ENCODE measurements at regions not wholly inside any gene's neighbourhood (a gene's known extent, or its start where the extent isn't known, plus 50 kb on each side); places are given as distances from the start of the nearest gene placed in this dataset.
"Not testable (repeated sequence)": the region's sequence is repeated elsewhere in the genome, so short reads cannot be mapped to it uniquely, and the experiment has no call there.

DNA sequence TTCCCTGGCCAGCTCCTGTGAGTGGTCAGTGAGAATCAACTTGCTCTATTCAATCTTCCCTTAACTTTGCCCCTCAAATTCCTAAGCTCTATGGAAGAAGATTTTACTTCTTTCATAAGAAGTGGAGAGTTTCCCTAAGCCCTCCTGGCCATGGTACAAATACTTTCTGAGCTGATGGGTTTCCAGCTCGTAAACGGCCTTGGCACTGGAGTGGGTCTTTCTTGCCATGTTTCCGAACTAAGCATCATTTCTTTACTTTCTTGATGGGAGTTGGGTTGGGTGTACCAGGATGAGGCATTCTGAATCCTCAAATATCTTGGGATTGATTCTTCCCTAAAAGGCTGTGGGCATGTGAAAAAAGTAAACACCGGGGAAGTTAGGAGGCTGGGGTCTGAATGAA lies 72.5 kb downstream of the ACKR3 start:
- Histone ChIP-seq H3K9me3 (ENCODE audit: control insufficient read depth in 1 of 2, low read length in 2 of 2) (peaks cover 0 to 6% of the 10 kb centered on the region in 2 donors), H3K27me3 (ENCODE audit: low read depth, low read length) (no peaks in the 10 kb centered on the region), H3K4me3 (ENCODE audit: low read depth in 1 of 2, low read length in 2 of 2) (no peak overlapping the region), H3K36me3 (ENCODE audit: control insufficient read depth in 1 of 2, insufficient read depth in 2 of 2, low read length in 2 of 2) (peaks cover 0 to 4% of the 10 kb centered on the region in 2 donors), H3K27ac (ENCODE audit: low read length) (peak overlapping the region; percentile 47), H3K4me1 (ENCODE audit: control insufficient read depth in 1 of 2, insufficient read depth in 2 of 2, low read length in 2 of 2) (no peaks in the 10 kb centered on the region)

DNA sequence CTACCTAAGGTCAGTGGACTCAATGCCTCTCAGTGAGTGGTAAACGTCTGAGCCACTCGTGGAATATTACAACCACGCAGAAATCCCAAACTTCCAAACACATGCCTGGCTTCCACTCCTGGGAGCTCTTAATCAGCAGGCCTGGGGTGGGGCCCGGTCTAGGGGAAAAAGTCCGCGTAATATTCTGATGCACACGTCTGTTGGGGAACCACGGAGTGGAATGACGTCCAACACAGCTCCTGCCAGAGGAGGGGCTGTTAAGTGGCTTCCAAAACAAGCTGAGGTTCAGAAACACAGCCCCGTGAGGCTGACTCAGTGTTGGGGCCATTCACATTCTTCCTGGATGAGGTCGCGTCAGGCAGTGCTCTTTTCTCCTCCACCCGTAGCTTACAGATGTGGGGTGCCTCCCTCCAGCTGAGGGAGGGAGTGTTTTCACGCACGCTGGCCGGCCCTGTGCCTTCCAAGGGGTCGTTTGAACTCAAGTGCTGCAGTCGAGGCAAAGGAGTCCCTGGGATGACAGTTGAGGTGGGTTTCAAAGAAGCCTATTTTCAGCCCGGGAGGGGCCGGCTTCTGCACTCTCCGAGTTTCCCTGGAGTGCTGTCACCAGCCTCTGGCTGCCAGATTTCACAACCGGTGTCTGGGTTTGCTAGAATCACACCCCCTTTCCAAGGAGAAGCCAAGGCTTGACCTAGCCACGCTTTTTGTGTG lies 73.1 kb downstream of the ACKR3 start:
- Histone ChIP-seq H3K4me3 (ENCODE audit: low read depth in 1 of 2, low read length in 2 of 2) (no peak overlapping the region), H3K27me3 (ENCODE audit: low read depth, low read length) (no peaks in the 10 kb centered on the region), H3K27ac (ENCODE audit: low read length) (peak overlapping the region; percentile 63), H3K36me3 (ENCODE audit: control insufficient read depth in 1 of 2, insufficient read depth in 2 of 2, low read length in 2 of 2) (peaks cover 0 to 4% of the 10 kb centered on the region in 2 donors), H3K4me1 (ENCODE audit: control insufficient read depth in 1 of 2, insufficient read depth in 2 of 2, low read length in 2 of 2) (no peaks in the 10 kb centered on the region), H3K9me3 (ENCODE audit: control insufficient read depth in 1 of 2, low read length in 2 of 2) (peaks cover 0 to 6% of the 10 kb centered on the region in 2 donors)

DNA sequence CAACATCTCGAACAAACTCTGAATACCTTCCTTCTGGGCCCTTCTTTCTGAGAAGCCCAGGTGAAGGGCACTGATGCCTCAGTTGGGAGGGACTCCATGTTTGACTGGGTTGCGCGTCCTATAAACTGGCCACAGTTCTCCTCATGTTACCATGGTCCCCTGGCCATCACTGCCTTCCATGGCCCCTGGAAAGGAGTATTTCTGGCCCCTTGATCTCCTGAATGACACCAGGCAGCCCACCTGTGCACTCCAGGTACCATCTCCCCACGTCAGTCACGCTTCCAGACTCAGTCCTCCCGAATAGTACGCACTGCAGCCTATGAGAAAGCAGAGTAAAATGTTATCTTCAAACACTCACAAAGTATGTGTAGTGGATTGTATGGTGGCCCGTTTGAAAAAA lies 73.9 kb downstream of the ACKR3 start:
- peaks cover 0 to 6% of the 10 kb centered on the region in 2 donors for H3K9me3 ChIP-seq (ENCODE audit: control insufficient read depth in 1 of 2, low read length in 2 of 2)
- no peaks in the 10 kb centered on the region for H3K4me1 ChIP-seq (ENCODE audit: control insufficient read depth in 1 of 2, insufficient read depth in 2 of 2, low read length in 2 of 2)
- no peak overlapping the region for H3K4me3 ChIP-seq (ENCODE audit: low read depth in 1 of 2, low read length in 2 of 2)
- H3K27me3 ChIP-seq (ENCODE audit: low read depth, low read length) = no peaks in the 10 kb centered on the region
- H3K36me3 ChIP-seq (ENCODE audit: control insufficient read depth in 1 of 2, insufficient read depth in 2 of 2, low read length in 2 of 2) = peaks cover 0 to 4% of the 10 kb centered on the region in 2 donors
- H3K27ac ChIP-seq (ENCODE audit: low read length) = peak overlapping the region; percentile 63

DNA sequence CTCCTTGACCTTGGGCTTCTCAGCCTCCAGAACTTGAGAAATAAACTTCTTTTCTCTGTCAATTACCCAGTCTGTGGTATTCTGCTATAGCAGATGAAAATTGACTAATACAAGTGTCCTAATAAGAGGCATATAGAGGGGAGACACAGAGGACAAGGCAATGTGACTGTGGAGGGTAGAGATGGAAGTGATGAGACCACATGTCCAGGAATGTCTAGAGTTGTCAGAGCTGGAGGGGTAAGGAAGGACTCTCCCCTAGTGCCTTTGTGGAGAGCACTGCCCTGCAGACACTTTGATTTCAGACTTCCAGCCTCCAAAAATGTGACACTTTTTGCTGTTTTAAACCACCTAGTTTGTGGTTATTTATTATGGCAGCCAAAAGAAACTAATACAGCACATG lies 74.4 kb downstream of the ACKR3 start:
- Histone ChIP-seq H3K27me3 (ENCODE audit: low read depth, low read length) (no peaks in the 10 kb centered on the region), H3K27ac (ENCODE audit: low read length) (no peak overlapping the region), H3K4me1 (ENCODE audit: control insufficient read depth in 1 of 2, insufficient read depth in 2 of 2, low read length in 2 of 2) (no peaks in the 10 kb centered on the region), H3K36me3 (ENCODE audit: control insufficient read depth in 1 of 2, insufficient read depth in 2 of 2, low read length in 2 of 2) (peaks cover 0 to 4% of the 10 kb centered on the region in 2 donors), H3K9me3 (ENCODE audit: control insufficient read depth in 1 of 2, low read length in 2 of 2) (peaks cover 0 to 6% of the 10 kb centered on the region in 2 donors), H3K4me3 (ENCODE audit: low read depth in 1 of 2, low read length in 2 of 2) (no peak overlapping the region)

DNA sequence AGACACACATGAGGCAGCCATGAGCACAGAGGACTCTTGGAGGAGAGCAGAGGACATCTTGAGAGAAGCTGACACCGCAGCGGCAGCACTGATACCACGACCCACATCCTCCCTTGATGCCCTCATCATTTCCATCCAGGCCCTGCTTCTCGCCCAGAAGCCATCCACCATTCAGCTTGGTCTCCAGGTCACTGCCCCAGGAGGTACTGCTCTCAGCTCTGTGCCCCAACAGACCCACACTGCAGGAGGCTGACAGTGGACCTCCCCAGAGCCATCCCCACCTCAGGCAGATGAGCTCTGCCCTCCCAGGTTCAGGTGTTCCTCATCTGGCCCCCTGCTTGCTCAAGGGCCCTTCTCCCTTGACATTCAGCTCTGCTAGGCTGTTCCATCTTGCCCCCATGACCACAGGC lies 74.9 kb downstream of the ACKR3 start:
- peaks cover 0 to 6% of the 10 kb centered on the region in 2 donors for H3K9me3 ChIP-seq (ENCODE audit: control insufficient read depth in 1 of 2, low read length in 2 of 2)
- H3K27me3 ChIP-seq (ENCODE audit: low read depth, low read length) = no peaks in the 10 kb centered on the region
- no peak overlapping the region for H3K27ac ChIP-seq (ENCODE audit: low read length)
- peaks cover 0 to 4% of the 10 kb centered on the region in 2 donors for H3K36me3 ChIP-seq (ENCODE audit: control insufficient read depth in 1 of 2, insufficient read depth in 2 of 2, low read length in 2 of 2)
- no peak overlapping the region for H3K4me3 ChIP-seq (ENCODE audit: low read depth in 1 of 2, low read length in 2 of 2)
- H3K4me1 ChIP-seq (ENCODE audit: control insufficient read depth in 1 of 2, insufficient read depth in 2 of 2, low read length in 2 of 2) = no peaks in the 10 kb centered on the region

DNA sequence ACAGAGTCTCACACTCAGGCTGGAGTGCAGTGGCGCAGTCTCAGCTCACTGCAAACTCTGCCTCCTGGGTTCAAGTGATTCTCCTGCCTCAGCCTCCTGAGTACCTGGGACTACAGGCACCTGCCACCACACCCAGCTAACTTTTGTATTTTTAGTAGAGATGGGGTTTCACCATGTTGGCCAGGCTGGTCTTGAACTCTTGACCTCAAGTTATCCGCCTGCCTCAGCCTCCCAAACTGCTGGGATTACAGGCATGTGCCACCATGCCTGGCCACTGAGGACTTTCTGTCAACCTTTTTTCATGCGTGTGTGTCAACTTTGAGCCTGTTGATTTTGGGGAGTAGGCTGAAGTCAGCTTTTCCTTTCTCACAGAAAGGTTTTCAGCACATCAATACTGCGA lies 75.5 kb downstream of the ACKR3 start:
- not testable (repeated sequence) for H3K4me1 ChIP-seq (ENCODE audit: control insufficient read depth in 1 of 2, insufficient read depth in 2 of 2, low read length in 2 of 2); H3K4me3 ChIP-seq (ENCODE audit: low read depth in 1 of 2, low read length in 2 of 2); H3K27me3 ChIP-seq (ENCODE audit: low read depth, low read length); H3K36me3 ChIP-seq (ENCODE audit: control insufficient read depth in 1 of 2, insufficient read depth in 2 of 2, low read length in 2 of 2); H3K9me3 ChIP-seq (ENCODE audit: control insufficient read depth in 1 of 2, low read length in 2 of 2); H3K27ac ChIP-seq (ENCODE audit: low read length)

DNA sequence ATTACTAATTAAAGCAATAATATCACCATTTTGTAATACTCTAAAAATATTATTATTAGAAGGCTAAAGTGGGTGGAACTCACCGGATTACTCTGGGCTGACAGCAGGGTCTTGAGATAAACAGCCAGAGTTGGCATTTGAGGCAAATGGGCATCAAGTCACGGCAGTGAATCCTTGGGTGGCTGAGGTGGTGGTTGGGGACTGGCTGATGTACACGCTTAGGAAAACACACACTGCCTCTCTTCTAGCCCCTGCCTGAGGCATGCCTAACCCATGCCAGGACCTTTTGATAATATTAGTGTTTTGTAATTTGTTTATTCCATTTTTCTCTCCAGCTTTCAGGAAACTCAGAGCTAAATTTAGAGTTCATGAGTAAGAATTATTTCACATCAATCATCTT lies 76.8 kb downstream of the ACKR3 start:
- no peak overlapping the region for H3K27ac ChIP-seq (ENCODE audit: low read length)
- H3K27me3 ChIP-seq (ENCODE audit: low read depth, low read length) = no peaks in the 10 kb centered on the region
- no peaks in the 10 kb centered on the region for H3K9me3 ChIP-seq (ENCODE audit: control insufficient read depth in 1 of 2, low read length in 2 of 2)
- peaks cover 0 to 4% of the 10 kb centered on the region in 2 donors for H3K36me3 ChIP-seq (ENCODE audit: control insufficient read depth in 1 of 2, insufficient read depth in 2 of 2, low read length in 2 of 2)
- H3K4me1 ChIP-seq (ENCODE audit: control insufficient read depth in 1 of 2, insufficient read depth in 2 of 2, low read length in 2 of 2) = no peaks in the 10 kb centered on the region
- no peak overlapping the region for H3K4me3 ChIP-seq (ENCODE audit: low read depth in 1 of 2, low read length in 2 of 2)

DNA sequence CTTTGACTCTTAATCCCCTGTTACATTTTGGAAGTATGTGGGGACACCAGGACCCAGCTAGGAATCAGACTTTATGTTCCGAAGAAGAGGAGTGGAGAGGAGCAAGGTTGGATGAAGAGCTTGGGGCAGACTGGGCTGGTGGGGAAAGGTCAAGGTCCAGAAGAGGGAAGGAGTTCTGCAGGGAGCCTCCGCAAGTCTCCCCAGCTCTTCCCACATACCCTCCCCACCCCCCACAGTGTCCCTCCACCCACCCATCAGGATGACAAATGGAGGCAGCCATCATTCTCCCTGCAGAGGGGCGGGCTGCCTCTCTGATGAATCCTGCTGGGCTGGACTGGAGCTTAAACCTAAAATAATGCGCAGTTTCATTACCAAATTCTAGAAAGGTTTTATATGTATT lies 77.2 kb downstream of the ACKR3 start:
- no peaks in the 10 kb centered on the region for H3K27me3 ChIP-seq (ENCODE audit: low read depth, low read length)
- H3K36me3 ChIP-seq (ENCODE audit: control insufficient read depth in 1 of 2, insufficient read depth in 2 of 2, low read length in 2 of 2) = peaks cover 0 to 4% of the 10 kb centered on the region in 2 donors
- no peaks in the 10 kb centered on the region for H3K4me1 ChIP-seq (ENCODE audit: control insufficient read depth in 1 of 2, insufficient read depth in 2 of 2, low read length in 2 of 2)
- H3K4me3 ChIP-seq (ENCODE audit: low read depth in 1 of 2, low read length in 2 of 2) = no peak overlapping the region
- H3K27ac ChIP-seq (ENCODE audit: low read length) = no peak overlapping the region
- no peaks in the 10 kb centered on the region for H3K9me3 ChIP-seq (ENCODE audit: control insufficient read depth in 1 of 2, low read length in 2 of 2)

DNA sequence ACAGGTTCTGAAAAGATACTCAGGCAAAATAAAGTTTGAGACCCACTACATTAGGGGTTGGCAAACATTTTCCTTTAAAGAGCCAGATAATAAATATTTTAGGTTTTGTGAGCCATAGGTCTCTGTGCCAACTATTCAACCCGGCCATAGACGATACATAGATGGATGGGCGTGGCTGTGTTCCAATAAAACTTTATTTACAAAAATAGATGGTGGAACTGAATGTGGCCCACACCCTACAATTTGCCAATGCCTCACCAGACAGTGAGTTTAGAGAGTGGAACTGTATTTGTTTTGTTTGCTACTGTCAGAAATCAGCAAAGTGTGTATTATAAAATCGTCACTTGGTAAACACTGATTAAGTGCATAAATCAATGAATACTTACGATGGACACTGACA lies 78.0 kb downstream of the ACKR3 start:
- no peaks in the 10 kb centered on the region for H3K27me3 ChIP-seq (ENCODE audit: low read depth, low read length)
- peaks cover 0 to 4% of the 10 kb centered on the region in 2 donors for H3K36me3 ChIP-seq (ENCODE audit: control insufficient read depth in 1 of 2, insufficient read depth in 2 of 2, low read length in 2 of 2)
- H3K4me3 ChIP-seq (ENCODE audit: low read depth in 1 of 2, low read length in 2 of 2) = no peak overlapping the region
- H3K27ac ChIP-seq (ENCODE audit: low read length) = no peak overlapping the region
- H3K4me1 ChIP-seq (ENCODE audit: control insufficient read depth in 1 of 2, insufficient read depth in 2 of 2, low read length in 2 of 2) = no peaks in the 10 kb centered on the region
- H3K9me3 ChIP-seq (ENCODE audit: control insufficient read depth in 1 of 2, low read length in 2 of 2) = no peaks in the 10 kb centered on the region

DNA sequence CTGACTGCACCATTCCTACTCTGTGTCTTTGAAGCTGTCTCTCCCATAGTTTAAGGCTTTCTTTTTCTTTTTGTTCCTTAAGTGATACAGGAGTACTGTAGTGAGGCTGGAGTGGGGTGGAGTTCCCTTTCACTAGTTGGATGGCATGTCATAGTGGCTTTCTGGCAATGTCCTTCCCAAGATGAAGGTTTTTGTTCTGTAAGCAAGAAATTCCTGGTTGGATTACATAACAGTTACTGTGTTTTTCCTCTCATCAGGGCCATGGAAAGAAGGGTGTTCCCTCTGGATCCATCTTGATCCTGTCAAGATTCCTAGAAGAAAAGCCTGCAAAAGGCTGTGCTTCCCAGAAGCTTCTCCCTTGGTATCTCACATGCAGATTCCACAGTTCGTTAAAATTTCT lies 84.2 kb downstream of the ACKR3 start:
- Histone ChIP-seq H3K27ac (ENCODE audit: low read length) (no peak overlapping the region), H3K9me3 (ENCODE audit: control insufficient read depth in 1 of 2, low read length in 2 of 2) (no peaks in the 10 kb centered on the region)

DNA sequence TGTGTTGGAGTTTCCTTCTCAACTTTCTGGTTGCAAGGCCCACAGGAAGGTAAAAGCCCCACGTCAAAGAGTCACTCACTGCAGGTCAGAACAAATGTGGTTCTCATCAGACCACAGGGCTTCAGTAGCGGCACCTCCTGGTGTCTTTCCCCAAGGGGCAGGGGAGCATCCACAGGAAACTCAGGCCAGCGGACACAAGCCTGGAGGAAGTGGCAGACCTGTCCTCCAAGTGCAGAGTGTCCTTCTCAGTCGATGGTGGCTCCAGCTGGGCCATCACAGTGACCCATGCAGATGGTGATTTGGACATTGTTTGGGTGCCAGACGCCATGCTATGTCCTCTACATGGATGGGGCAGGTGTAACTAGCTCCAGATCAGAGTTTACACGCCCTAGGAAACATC lies 84.9 kb downstream of the ACKR3 start:
- Histone ChIP-seq H3K27ac (ENCODE audit: low read length) (no peak overlapping the region), H3K4me1 (ENCODE audit: control insufficient read depth in 1 of 2, insufficient read depth in 2 of 2, low read length in 2 of 2) (no peaks in the 10 kb centered on the region), H3K9me3 (ENCODE audit: control insufficient read depth in 1 of 2, low read length in 2 of 2) (no peaks in the 10 kb centered on the region), H3K27me3 (ENCODE audit: low read depth, low read length) (no peaks in the 10 kb centered on the region), H3K36me3 (ENCODE audit: control insufficient read depth in 1 of 2, insufficient read depth in 2 of 2, low read length in 2 of 2) (no peaks in the 10 kb centered on the region), H3K4me3 (ENCODE audit: low read depth in 1 of 2, low read length in 2 of 2) (no peak overlapping the region)

More for the DNA sequence above, 84.2 kb downstream of the ACKR3 start:
- no peaks in the 10 kb centered on the region for H3K27me3 ChIP-seq (ENCODE audit: low read depth, low read length)
- H3K4me1 ChIP-seq (ENCODE audit: control insufficient read depth in 1 of 2, insufficient read depth in 2 of 2, low read length in 2 of 2) = no peaks in the 10 kb centered on the region
- H3K36me3 ChIP-seq (ENCODE audit: control insufficient read depth in 1 of 2, insufficient read depth in 2 of 2, low read length in 2 of 2) = no peaks in the 10 kb centered on the region
- H3K4me3 ChIP-seq (ENCODE audit: low read depth in 1 of 2, low read length in 2 of 2) = no peak overlapping the region

DNA sequence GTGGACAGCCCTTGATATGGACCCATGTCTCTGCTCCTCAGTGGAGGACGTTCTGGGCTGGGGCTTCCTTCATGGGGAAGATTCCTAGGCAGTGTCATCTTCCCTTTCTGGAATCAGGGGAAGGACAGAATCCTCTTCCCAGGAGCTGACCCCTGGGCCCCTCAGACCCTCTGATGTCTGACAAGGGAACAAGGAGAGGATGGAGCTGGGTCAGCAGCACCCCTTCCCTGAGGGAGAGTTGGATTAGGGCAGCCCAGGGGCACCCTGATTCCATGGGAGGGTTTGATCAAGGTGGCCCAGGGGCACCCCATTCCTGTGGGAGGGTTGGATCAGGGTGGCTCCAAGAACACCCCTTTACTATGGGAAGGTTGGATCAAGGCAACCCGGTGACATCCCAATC lies 86.5 kb downstream of the ACKR3 start:
- H3K4me3 ChIP-seq (ENCODE audit: low read depth in 1 of 2, low read length in 2 of 2) = no peak overlapping the region
- H3K27ac ChIP-seq (ENCODE audit: low read length) = no peak overlapping the region
- H3K27me3 ChIP-seq (ENCODE audit: low read depth, low read length) = no peaks in the 10 kb centered on the region

More for the DNA sequence above, 86.5 kb downstream of the ACKR3 start:
- Histone ChIP-seq H3K36me3 (ENCODE audit: control insufficient read depth in 1 of 2, insufficient read depth in 2 of 2, low read length in 2 of 2) (no peaks in the 10 kb centered on the region), H3K9me3 (ENCODE audit: control insufficient read depth in 1 of 2, low read length in 2 of 2) (no peaks in the 10 kb centered on the region), H3K4me1 (ENCODE audit: control insufficient read depth in 1 of 2, insufficient read depth in 2 of 2, low read length in 2 of 2) (peaks cover 0 to 9% of the 10 kb centered on the region in 2 donors)
